Ovary (tissue), 7 donors: ENCODE measurements at regions not wholly inside any gene's neighbourhood (a gene's known extent, or its start where the extent isn't known, plus 50 kb on each side); places are given as distances from the start of the nearest gene placed in this dataset.

Source experiments
- DNase-seq, 5 donors: peaks; one replicate each; pipeline ENCODE4 v3.0.0-alpha.2; 2019 to 2020
- H3K27ac ChIP-seq, 2 donors: fragments of 200-600 bp; one replicate each; pipeline versions ENCODE4 v1.5.1 to v1.8.0; 2019 to 2022
- H3K27me3 ChIP-seq: fragments of 200-600 bp; one replicate; pipeline ENCODE4 v1.8.0; 2022
- H3K36me3 ChIP-seq: fragments of 200-600 bp; sonication (generic); one replicate; pipeline ENCODE4 v1.5.1; 2019
- H3K4me1 ChIP-seq: one replicate; pipeline ENCODE4 v1.8.1; 2013; ENCODE audit warnings: mild to moderate bottlenecking, moderate library complexity; ENCODE audit not compliant: insufficient read depth
- H3K4me3 ChIP-seq: fragments of 200-600 bp; sonication (generic); one replicate; pipeline ENCODE4 v1.5.1; 2017
- H3K9me3 ChIP-seq, 2 donors: fragments of 200-600 bp in 1 of 2; sonication (generic) in 1 of 2; one replicate each; pipeline versions ENCODE4 v1.5.1 to v1.8.1; 2013 to 2019; ENCODE audit warnings: mild to moderate bottlenecking in 1 of 2, moderate library complexity in 1 of 2
- CTCF ChIP-seq, 3 donors: fragments of 450-650 bp in 2 of 3; fragments of 200-600 bp in 1 of 3; IDR thresholded peaks; one replicate each; pipeline versions ENCODE4 v1.5.1 to v1.8.0; 2016 to 2022; ENCODE audit warnings: antibody characterized with exemption in 3 of 3, mild to moderate bottlenecking in 1 of 3
- EP300 ChIP-seq: sonication (generic); formaldehyde crosslinking; IDR thresholded peaks from one replicate; pipeline ENCODE4 v1.6.1; 2017; ENCODE audit warnings: antibody characterized with exemption
- POLR2A ChIP-seq: fragments of 450-650 bp; IDR thresholded peaks from one replicate; pipeline ENCODE4 v1.6.1; 2017; ENCODE audit warnings: antibody characterized with exemption, mild to moderate bottlenecking, moderate library complexity
- WGBS, 3 donors: extraction: QIAGEN DNeasy Blood & Tissue Kit in 1 of 3; methylation state at CpG; one replicate each; pipeline versions ENCODE4 v1.1.5 to v1.1.7; 2013 to 2017; 5-methylcytosine and 5-hydroxymethylcytosine counted together
- intact Hi-C, 4 donors: fragments of 100-400 bp; cut with DNase I; formaldehyde crosslinking; loops; one replicate each; pipeline versions ENCODE4 v1.11.0 to v1.15.1; 2022 to 2023
- donor health status: DM: no; HTN: no; CAD: no; lungs with moderate emphysema.
- donor health status: DM: no; HTN: no; CAD: no.
- donor health status: Bipolar disorder and iron deficiency.
- donor health status: DM: no; HTN: no; CAD: no.
- donor health status: DM: yes; HTN: yes; CAD: no.

GRCh38 chr9:85248514-85249312, 493.0 kb downstream of the AGTPBP1 start:
- H3K4me1 ChIP-seq, result no peaks in the 10 kb centered on the region
- 92 to 96% (median 94%) methylated on average over 2 of the region's 2 CpGs for WGBS, 3 donors
- H3K9me3 ChIP-seq, result no peaks in the 10 kb centered on the region
- H3K4me3 ChIP-seq, result no peak overlapping the region
- TF ChIP-seq POLR2A (no peak), CTCF (IDR thresholded peaks at IDR 0.05) (no peak), EP300 (no peak)
- DNase-seq, result no peak
- no peak overlapping the region for H3K27ac ChIP-seq
- no peaks in the 10 kb centered on the region for H3K27me3 ChIP-seq
- H3K36me3 ChIP-seq, result no peaks in the 10 kb centered on the region
- intact Hi-C loops, result no loop called here

- 79 to 82% (median 81%) methylated on average over 7 of the region's 7 CpGs for WGBS, 3 donors
- Histone ChIP-seq H3K36me3 (no peaks in the 10 kb centered on the region), H3K4me3 (no peak overlapping the region), H3K4me1 (no peaks in the 10 kb centered on the region), H3K27me3 (no peaks in the 10 kb centered on the region), H3K27ac (no peak overlapping the region), H3K9me3 (no peaks in the 10 kb centered on the region)
- intact Hi-C loops, result no loop called here
- DNase-seq, result no peak
- TF ChIP-seq CTCF (IDR thresholded peaks at IDR 0.05), result no peak
- no peak for TF ChIP-seq EP300
- TF ChIP-seq POLR2A, result no peak
These were observed 495.2 kb downstream of the AGTPBP1 start for GRCh38 chr9:85246541-85246940.

- H3K27ac ChIP-seq, result no peak overlapping the region
- H3K9me3 ChIP-seq, result no peaks in the 10 kb centered on the region
- no peak for TF ChIP-seq POLR2A
- DNase-seq, result no peak
- no peaks in the 10 kb centered on the region for H3K27me3 ChIP-seq
- no peak overlapping the region for H3K4me3 ChIP-seq
- no peaks in the 10 kb centered on the region for H3K4me1 ChIP-seq
- 81 to 86% (median 84%) methylated on average over 5 of the region's 5 CpGs for WGBS, 3 donors
- intact Hi-C loops, result no loop called here
- H3K36me3 ChIP-seq, result no peaks in the 10 kb centered on the region
These were observed 496.9 kb downstream of the AGTPBP1 start for GRCh38 chr9:85244856-85245255.

- Histone ChIP-seq H3K9me3 (no peaks in the 10 kb centered on the region), H3K4me1 (no peaks in the 10 kb centered on the region), H3K4me3 (no peak overlapping the region), H3K36me3 (no peaks in the 10 kb centered on the region), H3K27me3 (no peaks in the 10 kb centered on the region), H3K27ac (no peak overlapping the region)
- intact Hi-C loops, result no loop called here
- no peak for DNase-seq
- WGBS, 3 donors, result 89 to 92% (median 92%) methylated on average over 3 of the region's 3 CpGs
- TF ChIP-seq CTCF (IDR thresholded peaks at IDR 0.05) (no peak), EP300 (no peak), POLR2A (no peak)
These were observed 497.8 kb downstream of the AGTPBP1 start for GRCh38 chr9:85243977-85244376.

GRCh38 chr9:85237478-85237877, 504.3 kb downstream of the AGTPBP1 start:
- Histone ChIP-seq H3K27me3 (no peaks in the 10 kb centered on the region), H3K4me3 (no peak overlapping the region), H3K9me3 (no peaks in the 10 kb centered on the region), H3K27ac (no peak overlapping the region), H3K36me3 (no peaks in the 10 kb centered on the region), H3K4me1 (no peaks in the 10 kb centered on the region)
- intact Hi-C loops, result no loop called here
- no peak for TF ChIP-seq POLR2A
- WGBS, 3 donors, result 0 to 29% (median 22%) methylated on average over 1 of the region's 1 CpG
- DNase-seq, result no peak
